ENCODE measurements at regions not wholly inside any gene's neighbourhood (a gene's known extent, or its start where the extent isn't known, plus 50 kb on each side); places are given as distances from the start of the nearest gene placed in this dataset.
A peak's percentile ranks its signal among the peaks of the same experiment; 100 is the strongest.

DNA sequence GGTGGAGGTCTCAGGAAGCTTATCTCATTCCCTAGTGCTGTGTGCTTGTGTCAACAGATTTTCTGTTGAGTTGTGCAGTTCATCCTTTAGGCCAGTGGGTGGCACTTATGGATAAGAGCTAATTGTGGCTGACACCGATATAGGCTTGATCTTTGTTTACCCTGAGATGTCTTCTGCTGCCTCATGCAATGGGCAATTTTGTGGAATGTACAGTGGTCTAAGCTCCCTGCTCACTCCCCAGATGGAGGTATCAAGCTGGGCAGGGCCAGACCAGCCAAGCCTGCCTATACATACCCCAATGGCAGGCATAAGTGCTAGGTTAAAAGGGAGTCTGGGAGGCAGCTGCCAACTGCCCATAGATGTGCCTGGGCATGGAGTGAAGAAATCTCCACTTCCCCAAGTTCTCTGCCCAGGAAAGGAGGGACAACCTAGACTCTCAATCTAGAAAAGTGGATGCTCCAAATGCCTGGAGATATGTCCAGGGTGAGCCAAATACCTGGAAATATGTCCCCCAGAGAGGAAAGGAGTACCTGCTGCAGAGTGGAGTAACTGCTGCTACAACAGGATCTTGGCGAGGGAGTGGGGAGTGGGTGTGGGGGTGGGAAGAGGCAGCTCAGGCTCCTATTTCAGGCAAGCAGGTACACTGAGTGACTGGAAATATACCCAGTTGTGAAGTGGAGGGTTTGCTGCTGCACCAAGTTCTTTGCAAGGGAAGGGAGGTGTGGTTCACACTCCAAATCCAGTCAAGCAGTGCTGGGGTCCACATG lies 53.2 kb upstream of the ARG1 start:
- peak overlapping the region; percentile 88 for H2BK15ac ChIP-seq (ENCODE audit: low read length)
- H2AK5ac ChIP-seq (ENCODE audit: low read depth, low read length) = peak overlapping the region; percentile 78; the same call in 1 of the 2 replicates
- H3K79me2 ChIP-seq (ENCODE audit: control insufficient read depth in 1 of 2, insufficient read depth in 2 of 2, low read length in 2 of 2) = no peaks in the 10 kb centered on the region
- no peak overlapping the region for H3K56ac ChIP-seq (replicated peaks; ENCODE audit: insufficient read length, low read depth, low read length)
- 0 out of 2 replicates have a peak overlapping the region, but pooled peaks have one; percentile 63 for H3K18ac ChIP-seq (ENCODE audit: extremely low read depth, low read length)
- H3K27me3 ChIP-seq (replicated peaks in 1 of 4; ENCODE audit: control insufficient read depth in 3 of 4, extremely low read depth in 1 of 4, insufficient read depth in 3 of 4, low read length in 3 of 4) = no peaks in the 10 kb centered on the region
- H2BK5ac ChIP-seq (ENCODE audit: low read depth, low read length) = peak overlapping the region; percentile 92; the same call in 1 of the 2 replicates
- H3K4me1 ChIP-seq (replicated peaks in 1 of 4; ENCODE audit: control insufficient read depth in 3 of 4, insufficient read depth in 4 of 4, low read length in 3 of 4) = no peaks in the 10 kb centered on the region
- 0 out of 4 replicates have a peak, but pooled peaks cover under 1 to 2% of the 10 kb centered on the region in 2 experiments for H3K9me3 ChIP-seq (ENCODE audit: insufficient read depth in 2 of 2, low read depth in 1 of 2, low read length in 1 of 2)
- H2BK120ac ChIP-seq (replicated peaks; ENCODE audit: low read depth, low read length) = peak overlapping the region; percentile 96
- no peak overlapping the region for H3K23ac ChIP-seq (ENCODE audit: insufficient read length)
- H3K14ac ChIP-seq (ENCODE audit: insufficient read length) = no peak overlapping the region
- DNase-seq (ENCODE audit: low read depth in 1 of 2, low spot score in 2 of 2) = peak in 1 of 2 experiments; percentile 62
- peak; percentile 96 for FAIRE-seq
- peak overlapping the region; percentile 67 for H4K91ac ChIP-seq (replicated peaks; ENCODE audit: insufficient read length, low read length)
- no peak overlapping the region for H3K4me2 ChIP-seq (ENCODE audit: insufficient read depth in 1 of 2, low read depth in 2 of 2, low read length in 2 of 2)
- no peak overlapping the region; the same call in 1 of the 2 replicates for H4K8ac ChIP-seq (ENCODE audit: extremely low read depth, insufficient read depth, low read length)
- ChIA-PET CTCF (ENCODE audit: partially characterized antibody) (interaction anchor here (0.6 to 3.0 kb wide), 61 partner anchors 9 to 686 kb away, joined by 3 to 45 read pairs (median 4); partner anchors contain the start of genes ARG1 and MED23), POLR2A (ENCODE audit: partially characterized antibody) (no interaction called here)
- no peak overlapping the region for H3K27ac ChIP-seq (ENCODE audit: low read depth, low read length)
- no peaks in the 10 kb centered on the region for H3K23me2 ChIP-seq (ENCODE audit: low read depth, low read length)
- H2BK12ac ChIP-seq (ENCODE audit: low read depth, low read length) = peak overlapping the region; percentile 90; the same call in 1 of the 2 replicates
- no peak overlapping the region for H4K5ac ChIP-seq (ENCODE audit: insufficient read length, low read depth, low read length)
- H3K4me3 ChIP-seq (ENCODE audit: extremely low read depth in 1 of 4, insufficient read depth in 2 of 4, low read depth in 3 of 4, low read length in 4 of 4) = no peak overlapping the region
- H3K36me3 ChIP-seq (ENCODE audit: control insufficient read depth in 2 of 4, insufficient read depth in 4 of 4, low read length in 3 of 4) = no peaks in the 10 kb centered on the region
- peak overlapping the region; percentile 50 for H2AFZ ChIP-seq (ENCODE audit: low read length)
- H3K79me1 ChIP-seq (ENCODE audit: low read depth, low read length) = no peaks in the 10 kb centered on the region
- 73% methylated on average over 2 of the region's 2 CpGs; no CpG with 5 or more reads in 1 of the 2 experiments for WGBS, 2 experiments (ENCODE audit: extremely low coverage in 1 of 2, insufficient coverage in 1 of 2, insufficient read length in 1 of 2, insufficient replicate concordance in 2 of 2, low coverage in 1 of 2, low lambda C conversion rate in 2 of 2, missing lambda C conversion rate in 1 of 2)
- H4K20me1 ChIP-seq (replicated peaks in 1 of 2; ENCODE audit: control insufficient read depth in 1 of 2, insufficient read depth in 2 of 2, low read length in 2 of 2) = no peaks in the 10 kb centered on the region
- peak overlapping the region; percentile 96 for H2BK20ac ChIP-seq (ENCODE audit: low read length)
- no peak overlapping the region for H3K4ac ChIP-seq (replicated peaks; ENCODE audit: insufficient read length, low read depth, low read length)
- H3K9ac ChIP-seq (replicated peaks in 1 of 4; ENCODE audit: extremely low read depth in 1 of 4, low read depth in 3 of 4, low read length in 3 of 4) = no peak overlapping the region
- TF ChIP-seq NANOG (IDR thresholded peaks at IDR 0.05; ENCODE audit: insufficient read depth, low read depth, low read length, poor library complexity, severe bottlenecking) (no peak), PHF8 (conservative IDR thresholded peaks at IDR 0.05; ENCODE audit: low read depth, low read length) (no peak), TEAD4 (IDR thresholded peaks at IDR 0.05; ENCODE audit: low read depth, low read length) (no peak), JUND (IDR thresholded peaks at IDR 0.05; ENCODE audit: low read length) (no peak)
- TF ChIP-seq, protein P1, sequence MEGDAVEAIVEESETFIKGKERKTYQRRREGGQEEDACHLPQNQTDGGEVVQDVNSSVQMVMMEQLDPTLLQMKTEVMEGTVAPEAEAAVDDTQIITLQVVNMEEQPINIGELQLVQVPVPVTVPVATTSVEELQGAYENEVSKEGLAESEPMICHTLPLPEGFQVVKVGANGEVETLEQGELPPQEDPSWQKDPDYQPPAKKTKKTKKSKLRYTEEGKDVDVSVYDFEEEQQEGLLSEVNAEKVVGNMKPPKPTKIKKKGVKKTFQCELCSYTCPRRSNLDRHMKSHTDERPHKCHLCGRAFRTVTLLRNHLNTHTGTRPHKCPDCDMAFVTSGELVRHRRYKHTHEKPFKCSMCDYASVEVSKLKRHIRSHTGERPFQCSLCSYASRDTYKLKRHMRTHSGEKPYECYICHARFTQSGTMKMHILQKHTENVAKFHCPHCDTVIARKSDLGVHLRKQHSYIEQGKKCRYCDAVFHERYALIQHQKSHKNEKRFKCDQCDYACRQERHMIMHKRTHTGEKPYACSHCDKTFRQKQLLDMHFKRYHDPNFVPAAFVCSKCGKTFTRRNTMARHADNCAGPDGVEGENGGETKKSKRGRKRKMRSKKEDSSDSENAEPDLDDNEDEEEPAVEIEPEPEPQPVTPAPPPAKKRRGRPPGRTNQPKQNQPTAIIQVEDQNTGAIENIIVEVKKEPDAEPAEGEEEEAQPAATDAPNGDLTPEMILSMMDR (IDR thresholded peaks at IDR 0.05; ENCODE audit: control extremely low read depth in 1 of 3, insufficient read depth in 1 of 3, low read depth in 1 of 3, low read length in 3 of 3) = peak in 2 of 3 experiments; percentile 54 to 81; a peak in 3 of 4 replicates
